ACC112 (cell line): ENCODE measurements at regions not wholly inside any gene's neighbourhood (a gene's known extent, or its start where the extent isn't known, plus 50 kb on each side); places are given as distances from the start of the nearest gene placed in this dataset.

Source experiments
- H2AFZ ChIP-seq: fragments of 200-600 bp; sonication (generic); one replicate; pipeline ENCODE4 v1.6.0; 2017; ENCODE audit warnings: antibody characterized with exemption, low read length; ENCODE audit not compliant: unreplicated experiment
- H3K27ac ChIP-seq: fragments of 200-600 bp; sonication (generic); 2 replicates; pipeline ENCODE4 v1.5.1; 2014; ENCODE audit warnings: low read depth, mild to moderate bottlenecking, antibody characterized with exemption, low read length, moderate library complexity
- H3K27me3 ChIP-seq: fragments of 200-600 bp; sonication (generic); 2 replicates; pipeline ENCODE4 v1.6.1; 2014; ENCODE audit warnings: mild to moderate bottlenecking, antibody characterized with exemption, low read length, moderate library complexity, mixed read lengths; ENCODE audit not compliant: insufficient read depth
- H3K36me3 ChIP-seq: fragments of 200-600 bp; sonication (generic); 2 replicates; pipeline ENCODE4 v1.6.1; 2016; ENCODE audit warnings: mild to moderate bottlenecking, antibody characterized with exemption, low read length, moderate library complexity, mixed read lengths; ENCODE audit not compliant: insufficient read depth
- H3K4me1 ChIP-seq: fragments of 200-600 bp; sonication (generic); one replicate; pipeline ENCODE4 v1.6.1; 2016; ENCODE audit warnings: low read length, mixed read lengths; ENCODE audit not compliant: insufficient read depth, unreplicated experiment, control insufficient read depth
- H3K4me3 ChIP-seq: fragments of 200-600 bp; sonication (generic); 2 replicates; pipeline ENCODE4 v1.5.1; 2014; ENCODE audit warnings: mild to moderate bottlenecking, low read depth, low read length
- H3K79me2 ChIP-seq: fragments of 200-600 bp; sonication (generic); one replicate; pipeline ENCODE4 v1.6.0; 2016; ENCODE audit warnings: low read length; ENCODE audit not compliant: control insufficient read depth, unreplicated experiment, insufficient read depth

DNA sequence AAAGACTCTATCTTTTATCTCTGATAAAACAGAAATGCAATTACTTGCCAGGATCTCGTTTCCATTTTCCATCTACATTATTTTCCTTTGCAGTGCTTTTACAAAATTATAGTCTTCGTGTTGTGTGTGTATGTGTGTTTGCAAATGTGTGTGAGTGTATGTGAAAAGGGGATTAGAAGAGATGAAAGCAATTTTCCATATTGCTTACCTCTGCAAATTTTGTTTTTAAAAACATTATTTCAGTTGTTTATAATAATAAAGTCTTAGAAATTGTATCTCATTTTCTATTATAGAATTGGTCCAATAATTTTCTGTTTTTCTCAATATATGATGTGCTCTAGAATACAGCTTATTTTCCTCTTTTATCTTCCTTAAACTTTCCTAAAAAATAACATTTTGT lies 421.3 kb upstream of the ANKRD30A start:
- Histone ChIP-seq H3K27me3 (no peaks in the 10 kb centered on the region), H3K4me3 (no peak overlapping the region), H2AFZ (no peak overlapping the region), H3K79me2 (no peaks in the 10 kb centered on the region), H3K36me3 (no peaks in the 10 kb centered on the region), H3K4me1 (no peaks in the 10 kb centered on the region), H3K27ac (no peak overlapping the region)

DNA sequence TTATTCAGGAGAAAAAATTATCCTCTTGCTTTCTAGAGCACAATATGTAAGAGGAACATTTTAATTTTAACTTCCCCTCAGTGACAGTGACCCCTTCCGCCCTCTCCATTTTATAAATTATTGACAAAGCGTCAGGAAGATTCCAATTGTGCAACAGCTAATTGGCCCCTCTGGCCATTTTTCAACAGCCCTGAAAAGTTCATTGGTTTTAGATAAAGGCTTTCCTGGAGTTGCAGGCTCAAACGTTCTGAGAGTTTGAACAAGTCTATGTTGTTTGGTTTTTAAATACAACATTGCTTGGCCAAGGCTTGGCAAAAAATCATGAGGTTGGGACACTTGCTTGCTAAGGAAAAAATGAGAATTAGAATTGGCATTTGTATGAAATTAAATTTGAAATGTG lies 422.2 kb upstream of the ANKRD30A start:
- Histone ChIP-seq H3K27me3 (no peaks in the 10 kb centered on the region), H3K27ac (no peak overlapping the region), H2AFZ (no peak overlapping the region), H3K79me2 (no peaks in the 10 kb centered on the region), H3K36me3 (no peaks in the 10 kb centered on the region), H3K4me1 (no peaks in the 10 kb centered on the region), H3K4me3 (no peak overlapping the region)

DNA sequence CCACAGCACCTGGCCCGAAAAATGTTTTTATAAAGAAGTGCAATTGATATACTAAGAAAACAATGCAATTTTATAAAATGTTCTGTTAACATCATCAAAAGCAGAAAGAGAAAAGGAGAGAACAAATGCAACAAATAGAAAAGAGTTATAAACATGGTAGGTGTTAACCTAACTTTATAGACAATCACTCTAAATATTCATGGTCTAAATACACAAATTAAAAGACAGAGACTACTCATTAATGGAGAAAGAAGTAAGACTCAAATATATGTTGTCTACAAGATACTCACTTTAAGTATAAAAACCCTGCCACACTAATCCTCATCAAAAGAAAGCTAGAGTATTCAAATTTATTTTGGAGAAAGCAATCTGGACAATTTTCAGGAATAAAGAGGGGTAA lies 425.3 kb upstream of the ANKRD30A start:
- no peaks in the 10 kb centered on the region for H3K79me2 ChIP-seq
- H3K27me3 ChIP-seq: no peaks in the 10 kb centered on the region
- H2AFZ ChIP-seq: no peak overlapping the region
- no peak overlapping the region for H3K4me3 ChIP-seq
- no peak overlapping the region for H3K27ac ChIP-seq
- H3K36me3 ChIP-seq: no peaks in the 10 kb centered on the region
- H3K4me1 ChIP-seq: no peaks in the 10 kb centered on the region

DNA sequence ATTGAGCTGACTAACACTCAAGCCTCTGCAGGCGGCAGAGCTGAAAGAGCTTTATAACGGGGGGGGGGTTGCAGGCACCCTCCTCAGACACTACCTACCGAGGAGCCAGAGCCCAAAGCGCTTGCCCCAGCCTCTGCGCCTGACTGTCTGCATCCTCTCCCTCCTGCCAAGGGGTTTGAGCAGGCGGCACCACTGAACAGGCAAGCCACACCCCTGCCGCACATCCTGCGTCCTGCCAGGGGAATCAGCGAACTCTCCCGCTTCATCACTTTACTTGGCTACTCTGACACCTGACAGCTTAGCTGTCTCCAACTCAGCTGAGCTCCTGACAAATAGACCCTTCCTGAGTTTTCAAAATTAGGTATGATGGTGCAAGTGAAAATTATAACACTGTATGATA lies 432.6 kb upstream of the ANKRD30A start:
- H3K27ac ChIP-seq: no peak overlapping the region
- H3K79me2 ChIP-seq: no peaks in the 10 kb centered on the region
- H3K4me3 ChIP-seq: no peak overlapping the region
- no peaks in the 10 kb centered on the region for H3K4me1 ChIP-seq
- no peak overlapping the region for H2AFZ ChIP-seq
- H3K36me3 ChIP-seq: no peaks in the 10 kb centered on the region
- no peaks in the 10 kb centered on the region for H3K27me3 ChIP-seq

- no peak overlapping the region for H3K27ac ChIP-seq
These were observed 436.7 kb upstream of the ANKRD30A start for GRCh38 chr10:36688717-36689116.

GRCh38 chr10:36683421-36683820 lies 442.0 kb upstream of the ANKRD30A start:
- Histone ChIP-seq H3K27ac (no peak overlapping the region), H3K27me3 (no peaks in the 10 kb centered on the region), H2AFZ (no peak overlapping the region), H3K4me1 (peaks cover 10% of the 10 kb centered on the region), H3K4me3 (no peak overlapping the region), H3K79me2 (no peaks in the 10 kb centered on the region), H3K36me3 (no peaks in the 10 kb centered on the region)

More at GRCh38 chr10:36688717-36689116, 436.7 kb upstream of the ANKRD30A start:
- Histone ChIP-seq H3K36me3 (no peaks in the 10 kb centered on the region), H3K4me3 (no peak overlapping the region), H2AFZ (no peak overlapping the region), H3K27me3 (no peaks in the 10 kb centered on the region), H3K79me2 (no peaks in the 10 kb centered on the region), H3K4me1 (no peaks in the 10 kb centered on the region)

DNA sequence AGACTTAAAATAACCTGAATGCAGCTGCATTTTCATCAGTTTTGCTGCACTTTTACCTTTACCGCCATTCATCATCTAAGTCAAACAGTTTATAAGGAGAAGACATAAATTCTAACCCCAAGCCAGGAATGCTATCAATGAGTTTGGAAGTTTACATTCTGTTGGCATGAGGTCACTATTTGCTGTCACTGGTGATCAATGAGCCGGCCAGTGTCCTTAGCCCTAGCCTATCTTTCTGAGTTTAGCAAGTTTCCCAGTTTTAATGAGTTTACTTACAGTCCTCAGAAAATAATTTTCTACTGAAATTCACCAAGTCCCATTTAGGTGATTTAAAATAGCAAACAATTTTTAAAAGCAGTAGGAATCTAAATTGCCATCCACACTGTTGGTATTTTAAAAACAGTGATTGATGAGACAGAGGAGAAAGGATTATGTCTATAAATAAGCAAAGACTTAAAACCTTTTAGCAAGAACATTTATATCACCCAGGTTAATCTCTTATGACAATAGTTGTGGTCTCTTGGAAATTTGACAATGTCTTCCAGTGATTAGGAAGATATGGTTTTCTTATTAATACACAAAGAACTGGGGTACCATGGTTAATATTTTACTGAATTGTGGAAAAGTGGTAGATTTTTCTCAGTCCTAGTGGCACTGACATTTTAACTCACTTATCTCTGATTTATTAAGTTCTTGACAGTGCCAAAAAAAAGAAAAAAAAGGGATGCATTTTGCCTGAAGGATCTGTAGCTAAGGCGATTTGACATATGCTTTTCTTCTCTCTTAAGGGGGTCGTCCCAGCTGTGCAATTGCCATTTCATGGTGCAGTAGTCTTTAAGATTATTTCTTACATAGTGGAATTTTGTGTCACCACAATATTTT lies 443.4 kb upstream of the ANKRD30A start:
- H3K79me2 ChIP-seq: no peaks in the 10 kb centered on the region
- H3K4me3 ChIP-seq: no peak overlapping the region
- no peak overlapping the region for H3K27ac ChIP-seq
- H3K27me3 ChIP-seq: no peaks in the 10 kb centered on the region
- no peaks in the 10 kb centered on the region for H3K36me3 ChIP-seq
- no peak overlapping the region for H2AFZ ChIP-seq
- peaks cover 14% of the 10 kb centered on the region for H3K4me1 ChIP-seq

- Histone ChIP-seq H3K27ac (no peak overlapping the region), H3K4me3 (no peak overlapping the region), H3K36me3 (no peaks in the 10 kb centered on the region), H2AFZ (no peak overlapping the region), H3K27me3 (no peaks in the 10 kb centered on the region), H3K4me1 (peaks cover 37% of the 10 kb centered on the region), H3K79me2 (no peaks in the 10 kb centered on the region)
These were observed 445.8 kb upstream of the ANKRD30A start for GRCh38 chr10:36679554-36679953.

- no peak overlapping the region for H2AFZ ChIP-seq
- no peaks in the 10 kb centered on the region for H3K27me3 ChIP-seq
- no peak overlapping the region for H3K4me3 ChIP-seq
- H3K4me1 ChIP-seq: peaks cover 37% of the 10 kb centered on the region
- H3K27ac ChIP-seq: no peak overlapping the region
- H3K36me3 ChIP-seq: no peaks in the 10 kb centered on the region
- no peaks in the 10 kb centered on the region for H3K79me2 ChIP-seq
These were observed 448.0 kb upstream of the ANKRD30A start for GRCh38 chr10:36677431-36677768.

- Histone ChIP-seq H2AFZ (no peak overlapping the region), H3K36me3 (no peaks in the 10 kb centered on the region), H3K27me3 (no peaks in the 10 kb centered on the region), H3K4me3 (no peak overlapping the region), H3K27ac (no peak overlapping the region), H3K79me2 (no peaks in the 10 kb centered on the region), H3K4me1 (peaks cover 38% of the 10 kb centered on the region)
These were observed 448.5 kb upstream of the ANKRD30A start for GRCh38 chr10:36676756-36677430.

GRCh38 chr10:36676321-36676720 lies 449.1 kb upstream of the ANKRD30A start:
- H3K36me3 ChIP-seq: no peaks in the 10 kb centered on the region
- H2AFZ ChIP-seq: no peak overlapping the region
- H3K79me2 ChIP-seq: no peaks in the 10 kb centered on the region
- H3K27me3 ChIP-seq: no peaks in the 10 kb centered on the region
- H3K27ac ChIP-seq: no peak overlapping the region
- no peak overlapping the region for H3K4me3 ChIP-seq
- peaks cover 38% of the 10 kb centered on the region for H3K4me1 ChIP-seq
